GDM1 (cell line): ENCODE measurements at regions not wholly inside any gene's neighbourhood (a gene's known extent, or its start where the extent isn't known, plus 50 kb on each side); places are given as distances from the start of the nearest gene placed in this dataset.

ENCODE experiments used
- DNase-seq: peaks from one replicate; lab custom pipeline; 2025; lab: John Stamatoyannopoulos, UW

DNA sequence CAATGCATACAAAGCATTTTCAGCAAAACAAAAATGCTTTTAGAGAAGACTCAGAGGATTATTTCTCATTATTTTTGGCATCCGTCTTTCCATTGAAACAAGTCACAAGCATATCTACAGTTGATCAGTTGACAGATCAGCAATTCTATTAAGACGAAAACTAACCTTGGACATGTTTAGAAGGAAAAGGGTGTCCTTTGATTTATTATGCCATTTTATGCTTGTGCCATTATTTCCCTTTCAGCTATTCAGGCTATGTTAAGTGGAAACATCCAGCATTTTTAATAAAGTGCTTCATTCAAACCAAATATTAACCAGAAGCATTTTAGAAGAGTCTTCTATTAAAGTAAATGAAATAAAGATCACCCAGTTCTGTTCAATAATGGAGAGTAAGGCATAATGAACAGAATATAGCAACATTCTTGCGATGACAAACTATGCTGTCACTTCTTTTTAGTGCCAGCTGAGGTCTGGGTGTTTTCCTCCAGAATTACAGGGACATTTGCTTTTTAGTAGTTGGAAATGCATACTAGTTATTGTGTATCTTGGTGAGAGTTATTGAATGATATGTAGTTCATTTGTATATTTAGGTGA, 481.4 kb downstream of the PLA2G4A start:
- DNase-seq: no peak

- no peak for DNase-seq
Observed at GRCh38 chr1:187313115-187313514, 484.4 kb downstream of the PLA2G4A start.

DNA sequence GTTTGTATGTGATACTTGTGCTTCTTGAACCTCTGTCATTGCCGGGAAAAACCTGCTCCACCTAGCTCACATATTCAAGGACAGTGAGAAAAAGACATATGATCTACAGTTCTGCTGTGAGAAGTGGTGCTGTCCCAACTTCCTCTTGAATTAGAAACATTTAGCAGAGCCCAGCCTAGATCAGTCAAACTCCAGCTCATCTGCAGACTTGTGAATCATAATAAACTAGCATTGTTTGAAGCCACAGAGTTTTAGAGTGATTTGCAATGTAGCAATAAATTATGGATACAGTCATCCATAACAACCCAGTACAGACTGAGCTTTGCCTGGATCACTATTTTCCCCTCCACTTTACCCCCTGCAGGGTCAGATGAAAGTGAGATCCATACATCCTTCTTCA, 497.8 kb downstream of the PLA2G4A start:
- DNase-seq: no peak

- no peak for DNase-seq
Observed at GRCh38 chr1:187336441-187337168, 507.9 kb downstream of the PLA2G4A start.

- no peak for DNase-seq
Observed at GRCh38 chr1:187338762-187339412, 510.1 kb downstream of the PLA2G4A start.

- DNase-seq: no peak
Observed at GRCh38 chr1:187342495-187342894, 513.7 kb downstream of the PLA2G4A start.

DNA sequence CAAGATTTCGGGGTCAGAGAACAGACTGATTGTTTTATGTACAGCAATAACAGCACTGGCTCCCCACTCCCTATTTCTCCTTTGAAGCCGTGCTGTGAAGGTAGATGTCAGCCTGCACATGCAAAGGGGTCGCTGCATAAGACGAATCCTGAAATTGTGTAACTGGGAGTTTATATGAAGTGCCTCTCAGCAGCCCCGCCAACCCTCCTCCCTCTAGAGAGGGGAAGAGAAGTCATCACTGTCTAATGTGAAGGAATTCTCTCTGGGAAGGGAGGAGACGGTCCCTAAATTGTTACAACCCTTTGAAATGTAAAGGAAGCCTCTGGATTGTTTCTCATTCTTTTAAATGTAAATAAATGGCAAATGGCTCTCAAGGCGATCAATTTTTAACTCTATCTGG, 545.3 kb downstream of the PLA2G4A start:
- DNase-seq: no peak

DNA sequence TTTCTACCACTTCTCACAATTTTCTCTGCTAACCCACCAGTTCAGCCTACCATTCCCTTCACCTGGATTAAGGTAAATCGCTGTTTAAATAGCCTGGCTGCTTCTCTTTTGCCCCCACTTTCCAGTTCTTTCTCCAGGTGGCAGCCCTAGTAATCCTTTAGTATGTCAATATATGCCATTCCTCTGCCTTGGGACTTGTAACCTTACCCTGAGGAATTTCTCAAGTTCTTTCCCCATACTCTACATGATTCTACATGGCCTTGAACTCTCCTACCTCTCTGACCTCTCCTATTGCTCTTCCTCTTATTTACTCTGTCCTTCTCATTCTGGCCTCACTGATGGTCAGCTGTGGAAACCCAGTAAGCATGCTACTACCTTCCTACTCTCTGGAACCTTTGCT, 546.0 kb downstream of the PLA2G4A start:
- DNase-seq: no peak

GRCh38 chr1:187383366-187383765, 554.6 kb downstream of the PLA2G4A start:
- DNase-seq: no peak

- no peak for DNase-seq
Observed at GRCh38 chr1:187384504-187384903, 555.8 kb downstream of the PLA2G4A start.

- no peak for DNase-seq
Observed at GRCh38 chr1:187390215-187390818, 561.6 kb downstream of the PLA2G4A start.

- DNase-seq: no peak
Observed at GRCh38 chr1:187396226-187396625, 567.5 kb downstream of the PLA2G4A start.

DNA sequence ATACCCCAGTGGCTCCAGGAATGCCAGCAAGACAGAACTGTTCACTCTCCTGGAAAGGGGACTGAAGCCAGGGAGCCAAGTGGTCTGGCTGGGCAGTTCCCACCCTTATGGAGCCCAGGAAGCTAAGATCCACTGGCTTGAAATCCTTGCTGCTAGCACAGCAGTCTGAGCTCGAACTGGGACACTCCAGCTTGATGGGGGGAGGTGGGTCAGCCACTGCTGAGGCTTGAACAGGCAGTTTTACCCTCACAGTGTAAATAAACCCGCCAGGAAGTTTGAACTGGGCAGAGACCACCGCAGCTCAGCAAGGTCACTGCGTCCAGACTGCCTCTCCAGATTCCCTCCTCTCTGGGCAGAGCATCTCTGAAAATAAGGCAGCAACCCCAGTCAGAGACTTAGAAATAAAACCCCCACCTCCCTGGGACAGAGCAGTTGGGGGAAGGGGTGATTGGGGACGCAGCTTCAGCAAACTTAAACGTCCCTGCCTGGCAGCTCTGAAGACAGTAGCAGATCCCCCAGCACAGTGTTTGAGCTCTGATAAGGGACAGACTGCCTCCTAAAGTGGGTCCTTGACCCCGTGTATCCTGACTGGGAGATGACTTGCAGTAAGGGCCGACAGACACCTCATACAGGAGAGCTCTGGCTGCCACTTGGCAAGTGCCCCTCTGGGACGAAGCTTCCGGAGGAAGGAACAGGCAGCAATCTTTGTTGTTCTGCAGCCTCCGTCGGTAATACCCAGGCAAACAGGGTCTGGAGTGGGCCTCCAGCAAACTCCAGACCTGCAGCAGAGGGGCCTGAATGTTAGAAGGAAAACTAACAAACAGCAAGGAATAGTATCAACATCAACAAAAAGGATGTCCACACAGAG, 568.4 kb downstream of the PLA2G4A start:
- no peak for DNase-seq

DNA sequence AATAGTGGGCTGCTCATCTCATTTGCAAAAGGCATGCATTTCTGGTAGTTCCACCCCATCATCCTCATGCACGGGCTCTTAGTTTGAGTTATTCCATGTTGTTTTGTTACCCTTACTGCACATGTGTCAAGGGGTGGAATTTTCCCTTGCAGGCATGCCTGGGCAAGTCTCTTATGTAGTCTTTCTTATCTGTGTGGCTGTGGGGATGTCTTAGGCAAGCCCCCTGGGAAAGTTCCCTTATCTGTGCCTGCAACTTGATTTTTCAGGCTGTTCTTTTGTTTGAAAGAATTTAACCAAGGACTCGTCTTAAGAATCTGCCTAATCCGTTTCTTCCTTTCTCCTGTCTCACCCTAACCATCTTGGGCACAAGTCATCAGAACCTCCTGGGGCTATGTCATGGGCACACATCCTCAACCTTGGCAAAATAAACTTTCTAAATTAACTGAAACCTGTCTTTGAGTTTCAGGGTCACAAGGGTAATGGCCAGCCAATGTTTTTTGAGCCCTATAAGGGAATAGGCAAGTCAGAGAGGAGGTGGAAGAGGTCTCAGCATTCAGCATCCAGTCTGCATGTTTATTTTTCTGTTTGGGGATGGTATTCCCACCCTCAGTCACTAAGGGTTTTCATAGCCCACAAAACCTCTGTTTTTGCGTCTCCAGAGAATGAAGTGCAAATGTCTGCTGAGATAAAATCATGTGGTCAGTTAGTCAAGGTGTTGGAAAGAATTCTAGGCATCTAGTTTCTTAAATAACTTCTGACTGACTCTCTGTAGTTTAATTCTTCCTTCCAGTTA, 579.7 kb downstream of the PLA2G4A start:
- DNase-seq: no peak

DNA sequence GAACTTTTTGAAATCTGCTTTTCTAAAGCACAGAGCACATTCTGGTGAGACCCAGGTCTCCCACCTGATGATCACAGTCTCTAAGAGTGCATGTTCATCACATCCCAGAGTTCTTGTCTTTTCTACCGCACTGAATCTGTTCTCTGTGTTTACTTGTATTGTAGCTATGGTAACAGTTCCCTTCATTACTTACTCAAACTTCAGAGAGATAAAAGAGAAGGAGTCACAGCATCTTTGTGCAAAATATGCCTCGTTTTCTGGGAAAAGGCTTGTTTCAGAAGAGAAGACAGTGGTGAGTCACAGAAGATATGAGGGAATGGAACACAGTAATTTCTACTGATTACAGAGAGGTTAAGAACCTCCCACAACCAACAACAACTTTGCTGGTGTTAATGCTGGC, 580.6 kb downstream of the PLA2G4A start:
- no peak for DNase-seq

GRCh38 chr1:187411118-187411517, 582.4 kb downstream of the PLA2G4A start:
- no peak for DNase-seq

DNA sequence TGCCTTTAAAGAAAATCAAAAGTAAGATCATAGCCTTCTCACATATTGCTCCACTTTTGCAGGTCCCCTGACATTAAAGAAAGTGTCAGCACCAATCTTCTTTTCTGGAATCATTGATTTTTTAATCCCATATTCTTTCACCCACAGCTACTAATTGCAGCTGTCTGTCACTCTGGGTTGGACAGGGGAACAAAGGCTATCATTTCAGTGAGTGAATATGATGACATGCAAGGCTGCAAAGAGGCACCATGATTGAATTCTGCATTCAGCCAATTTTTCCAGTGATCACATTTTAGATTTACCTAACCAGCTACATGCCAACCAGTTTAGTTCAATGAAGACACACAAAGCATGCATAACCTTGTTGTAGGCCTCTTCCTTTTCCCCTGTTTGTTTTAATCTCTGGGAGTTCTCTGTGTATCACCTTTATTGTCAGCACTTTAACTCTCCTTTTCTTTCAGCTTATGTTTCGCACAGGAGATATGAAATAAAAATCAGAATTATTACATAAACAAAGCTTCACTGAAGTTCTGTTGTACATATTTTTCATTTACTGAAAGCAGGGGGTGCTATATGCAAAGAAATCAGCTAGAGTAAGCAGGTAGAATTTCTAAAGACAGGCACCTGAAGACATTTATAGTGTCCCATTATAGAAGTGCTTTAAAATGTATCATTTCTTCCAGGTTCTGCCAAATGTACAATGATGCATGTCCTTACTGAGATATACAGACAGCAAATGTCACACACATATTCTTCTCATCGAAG, 584.8 kb downstream of the PLA2G4A start:
- no peak for DNase-seq

GRCh38 chr1:187415065-187415464, 586.3 kb downstream of the PLA2G4A start:
- DNase-seq: no peak

GRCh38 chr1:187417520-187417919, 588.8 kb downstream of the PLA2G4A start:
- DNase-seq: no peak

DNA sequence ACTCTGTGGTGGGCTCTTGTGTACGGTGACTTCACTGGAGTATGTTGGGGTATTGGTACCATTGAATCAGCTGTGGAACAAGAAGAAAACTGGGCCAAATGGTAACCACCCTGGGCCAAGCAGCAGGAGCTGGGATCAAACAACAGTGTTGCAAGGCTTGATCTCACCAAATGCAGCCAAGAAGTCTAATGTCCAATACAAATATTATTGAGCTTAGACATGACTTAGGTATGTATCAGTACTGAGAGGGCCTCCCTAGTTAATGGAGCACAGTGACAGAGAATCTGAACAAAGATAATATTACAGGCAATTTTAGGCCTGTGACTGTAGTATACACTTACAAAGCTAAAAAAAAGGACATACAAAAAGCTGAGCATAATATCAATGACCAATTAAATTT, 604.8 kb downstream of the PLA2G4A start:
- no peak for DNase-seq
